GM19351 (cell line): ENCODE measurements at regions not wholly inside any gene's neighbourhood (a gene's known extent, or its start where the extent isn't known, plus 50 kb on each side); places are given as distances from the start of the nearest gene placed in this dataset.

Experiments
- ATAC-seq: cut with Tn5 transposase; IDR thresholded peaks from one replicate; pipeline ENCODE4 v1.9.1; 2021; ENCODE audit warnings: mild to moderate bottlenecking, moderate library complexity; ENCODE audit not compliant: unreplicated experiment

DNA sequence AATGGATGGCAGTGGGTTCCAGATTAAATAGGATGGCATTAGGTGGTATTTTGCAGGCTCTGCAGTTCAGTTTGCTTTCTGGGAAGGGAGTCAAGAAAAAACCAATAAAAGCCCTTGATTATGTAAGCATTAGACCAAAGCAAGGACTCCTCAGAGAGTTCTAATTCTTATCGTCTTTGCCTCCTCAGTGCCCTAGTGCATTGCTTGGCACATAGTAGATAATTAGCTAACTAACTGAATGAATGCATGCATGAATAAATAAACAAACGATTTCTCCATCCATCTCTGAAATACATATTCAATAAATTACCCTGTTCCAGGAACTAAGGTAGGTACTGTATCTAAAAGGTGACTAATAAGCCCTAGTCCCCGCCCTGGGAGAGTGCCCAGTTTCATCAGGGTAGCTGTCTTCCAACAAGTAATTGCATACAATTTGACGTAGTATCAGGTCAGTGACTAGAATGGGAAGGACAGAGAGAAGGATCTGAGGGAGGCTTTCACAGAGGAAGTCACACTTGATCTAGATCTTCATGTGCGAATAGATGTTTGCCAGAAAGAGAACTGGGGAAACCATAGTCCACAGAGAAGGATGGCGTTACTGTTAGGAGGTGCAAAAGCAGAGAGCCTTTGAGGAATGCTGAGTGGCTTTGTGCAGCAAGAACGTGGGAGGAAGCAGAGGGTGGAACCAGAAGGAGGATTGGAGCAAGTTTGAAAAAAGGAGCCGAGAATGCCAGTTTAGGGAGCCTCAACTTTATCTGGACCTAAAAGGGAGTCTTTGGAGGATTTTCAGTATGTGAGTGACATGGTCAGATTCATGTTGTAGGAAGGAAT is 111.4 kb downstream of the TBX19 start:
- no peak for ATAC-seq

DNA sequence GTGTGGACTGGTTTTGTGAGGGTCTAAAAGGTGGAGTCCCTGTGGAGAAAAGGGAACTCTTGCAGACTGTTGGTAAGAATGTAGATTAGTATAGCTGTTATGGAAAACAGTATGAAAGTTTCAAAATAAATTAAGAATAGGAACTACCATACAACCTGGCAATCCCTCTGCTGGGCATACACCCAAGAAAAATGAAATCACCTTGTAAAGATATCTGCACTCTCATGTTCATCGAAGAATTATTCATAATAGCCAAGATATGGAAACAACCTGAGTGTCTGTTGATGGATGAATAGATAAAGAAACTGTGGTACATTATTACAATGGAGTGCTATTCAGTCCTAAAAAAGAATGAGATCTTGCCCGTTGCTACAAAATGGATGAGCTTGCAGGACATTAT is 109.6 kb downstream of the TBX19 start:
- ATAC-seq = no peak

DNA sequence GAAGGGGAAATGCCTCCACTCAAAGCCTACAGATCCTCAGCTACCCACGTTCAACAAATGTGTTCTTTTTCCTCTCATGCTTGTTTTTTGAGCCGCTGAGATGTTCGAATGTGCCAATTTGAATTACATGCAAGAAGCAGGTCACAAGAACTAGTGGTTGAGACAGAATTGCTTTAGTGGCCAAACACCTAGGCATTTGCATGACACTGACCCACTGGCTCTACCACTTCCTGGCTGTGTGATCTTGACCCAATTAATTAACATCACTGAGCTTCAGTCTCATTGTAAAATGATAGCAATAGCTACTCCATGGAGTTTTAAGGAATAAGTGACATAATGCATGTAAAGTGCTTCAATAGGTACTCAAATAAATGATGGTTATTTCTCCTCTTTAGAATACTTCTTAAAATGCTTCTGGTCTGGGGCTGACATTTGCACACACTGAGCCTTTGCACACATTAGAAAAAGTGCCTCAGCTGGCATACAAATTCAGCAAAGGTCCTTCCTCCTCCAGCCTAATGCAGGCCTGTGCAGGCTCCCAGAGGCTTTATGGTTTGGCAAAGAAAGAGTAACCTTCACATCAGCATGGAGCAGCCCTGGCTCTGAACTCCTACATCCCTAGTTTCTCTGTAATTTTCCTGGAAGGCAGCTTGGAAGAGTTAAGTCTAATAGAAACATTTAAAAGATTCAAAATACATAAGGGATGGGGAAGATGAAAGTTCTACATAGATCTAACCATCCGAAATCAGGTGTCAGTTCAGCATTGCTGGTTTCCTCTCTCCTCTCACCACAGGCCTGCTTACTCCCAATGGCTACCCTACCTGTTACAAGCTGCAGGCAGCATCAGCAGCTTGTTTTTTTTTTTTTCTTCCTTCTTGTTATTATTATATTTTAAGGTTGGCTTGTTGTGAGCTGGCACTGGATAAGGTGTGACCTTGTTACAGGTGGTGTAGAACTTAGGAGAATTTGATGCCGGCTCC is 107.4 kb downstream of the TBX19 start:
- ATAC-seq = no peak

DNA sequence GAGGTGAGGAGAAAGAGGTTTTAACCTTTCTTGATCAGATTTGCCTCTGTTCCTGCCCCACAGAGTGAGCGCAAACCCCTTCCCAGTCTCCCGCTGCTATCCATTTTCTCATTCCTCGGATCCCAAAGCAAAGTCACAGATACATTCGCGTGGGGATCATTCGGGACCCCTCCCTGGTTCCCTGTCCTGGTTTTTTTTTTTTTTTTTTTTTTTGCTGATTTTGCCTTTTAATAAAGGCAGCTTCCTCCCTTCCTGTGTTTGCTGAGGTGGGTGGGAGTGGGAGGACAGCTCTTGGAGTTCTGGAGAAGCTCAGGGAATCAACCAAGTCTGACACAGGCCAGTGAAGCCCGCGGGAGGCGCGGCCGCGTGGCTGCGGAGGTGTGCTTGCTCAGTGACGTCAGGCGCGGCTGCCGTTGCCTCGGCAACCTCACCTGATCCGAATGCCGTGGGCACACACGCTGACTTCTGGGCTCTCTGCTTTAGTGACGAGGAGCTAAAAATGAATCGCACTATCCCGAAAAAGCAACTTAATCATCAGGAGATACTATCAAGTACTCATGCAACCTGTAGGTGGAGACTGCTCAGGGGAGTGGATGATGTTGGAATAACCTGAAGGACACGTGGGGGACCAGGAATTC is 106.4 kb downstream of the TBX19 start:
- ATAC-seq = no peak

DNA sequence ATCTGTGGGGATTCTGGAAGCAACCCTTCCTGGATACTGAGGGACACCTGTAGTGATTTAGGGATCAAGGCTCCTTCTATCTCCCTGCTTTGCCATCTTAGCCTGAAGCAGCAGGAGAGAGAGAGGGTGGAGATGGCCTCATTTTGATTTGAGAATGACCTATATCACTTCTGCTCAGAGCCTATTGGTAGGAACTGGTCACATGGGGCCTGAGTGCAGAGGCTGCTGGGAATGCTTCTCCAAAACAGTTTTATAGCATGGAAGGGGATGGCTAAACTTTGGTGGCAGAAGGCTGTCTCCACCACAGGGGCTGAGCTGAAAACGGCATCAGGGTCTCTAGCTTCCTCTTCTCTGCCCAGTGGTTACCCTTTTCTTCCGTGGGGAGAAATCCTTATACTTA is 105.8 kb downstream of the TBX19 start:
- no peak for ATAC-seq

DNA sequence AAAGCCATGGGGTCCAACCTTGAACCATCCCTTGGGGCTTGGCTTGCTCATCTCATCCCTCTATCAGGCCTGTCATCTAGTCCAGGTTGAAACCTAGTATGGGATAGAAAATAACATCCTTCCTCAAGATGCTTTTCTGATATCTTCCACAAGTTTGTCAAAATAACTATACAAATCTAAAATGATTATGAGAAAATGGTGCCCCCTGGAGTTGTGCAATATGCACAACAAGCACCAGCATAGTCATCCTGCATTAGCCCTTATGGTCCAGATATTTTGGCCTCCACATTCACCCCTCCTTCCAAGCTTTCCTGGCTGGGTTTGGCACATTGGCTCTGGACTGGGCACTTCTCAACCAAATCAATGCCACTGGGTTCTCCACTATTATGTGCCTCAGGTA is 101.2 kb downstream of the TBX19 start:
- ATAC-seq = no peak

DNA sequence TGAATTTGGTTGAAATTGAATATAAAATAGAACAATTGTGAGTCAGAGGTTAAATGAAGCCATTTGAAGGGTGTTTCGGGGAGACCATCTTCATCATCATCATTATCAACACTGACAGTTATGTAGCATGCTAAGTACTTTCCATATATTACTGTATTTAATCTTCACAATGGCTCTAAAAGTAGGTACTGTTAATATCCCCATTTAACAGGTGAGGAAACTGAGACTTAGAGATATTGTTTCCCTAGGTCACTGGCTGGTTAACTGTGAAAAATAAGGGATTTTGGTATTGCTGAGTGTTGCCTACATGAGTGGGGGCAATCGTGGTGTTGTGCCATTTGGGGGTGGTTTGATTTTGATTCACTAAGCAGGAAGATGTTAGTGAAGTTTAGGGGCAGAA is 100.3 kb downstream of the TBX19 start:
- ATAC-seq = no peak

DNA sequence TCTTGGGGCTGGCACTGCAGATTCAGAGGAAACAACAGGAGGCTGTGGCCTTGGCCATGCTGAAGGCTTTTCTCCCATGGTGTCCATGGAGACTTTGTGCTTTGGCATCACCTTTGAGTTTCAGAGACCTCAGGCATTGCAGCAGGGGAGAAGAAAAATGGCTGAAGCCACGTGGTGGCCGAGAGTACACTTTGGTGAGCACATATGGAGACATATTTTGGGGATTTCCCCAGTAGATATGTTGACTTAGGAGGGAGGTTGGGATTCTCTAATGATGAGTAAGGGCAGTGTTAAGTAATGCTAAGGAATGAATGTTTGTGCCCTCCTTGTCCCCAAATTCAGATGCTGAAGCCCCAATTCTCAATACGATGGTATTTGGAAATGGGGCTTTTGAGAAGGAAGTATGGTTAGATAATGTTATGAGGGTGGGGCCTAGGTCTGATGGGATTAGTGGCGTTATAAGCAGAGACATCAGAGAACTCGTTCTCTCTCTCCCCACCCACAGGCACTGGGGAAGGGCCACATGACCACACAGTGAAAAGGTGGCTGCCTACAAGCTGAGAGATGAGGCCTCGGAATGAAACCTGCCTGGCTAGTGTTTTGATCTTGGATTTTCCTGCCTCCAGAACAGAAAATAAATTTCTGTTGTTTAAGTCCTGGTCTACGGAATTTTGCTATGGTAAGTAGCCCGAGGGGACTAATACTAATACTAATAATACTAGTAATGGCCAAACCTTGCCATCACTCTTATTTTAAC is 98.6 kb downstream of the TBX19 start:
- no peak for ATAC-seq

DNA sequence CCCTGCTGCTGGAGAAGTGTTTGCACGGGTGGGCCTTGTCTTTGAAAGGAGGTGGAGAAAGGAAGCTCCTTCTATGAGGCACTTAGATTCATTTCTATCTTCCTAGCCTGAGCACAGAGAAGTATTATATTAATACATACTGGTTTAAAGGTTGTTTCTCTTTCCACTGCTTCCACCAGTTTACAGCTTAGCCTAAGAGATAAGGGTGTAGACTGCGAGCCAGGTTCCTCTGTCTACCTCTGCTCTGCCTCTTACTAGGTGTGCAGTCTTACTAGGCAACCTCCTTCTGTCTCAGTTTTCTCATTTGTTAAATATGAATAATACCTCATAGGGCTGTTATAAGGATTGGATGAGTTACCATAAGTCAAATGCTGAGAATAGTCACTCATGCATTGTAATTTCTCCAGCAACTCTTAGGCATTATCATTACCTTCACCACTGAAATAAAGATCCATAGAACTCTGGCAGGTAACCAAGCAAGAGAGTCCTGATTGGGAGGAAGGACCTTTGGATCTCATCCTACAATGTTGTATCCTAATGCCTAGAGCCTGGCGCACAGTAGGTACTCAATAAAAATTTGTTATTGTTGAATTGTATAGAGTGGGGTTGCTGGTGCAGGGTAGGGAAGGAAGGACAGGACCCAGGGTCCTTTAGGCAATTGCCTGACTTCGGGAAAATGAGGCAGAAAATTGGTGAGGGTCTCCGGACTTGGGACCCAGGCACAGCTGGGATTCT is 95.1 kb downstream of the TBX19 start:
- no peak for ATAC-seq

DNA sequence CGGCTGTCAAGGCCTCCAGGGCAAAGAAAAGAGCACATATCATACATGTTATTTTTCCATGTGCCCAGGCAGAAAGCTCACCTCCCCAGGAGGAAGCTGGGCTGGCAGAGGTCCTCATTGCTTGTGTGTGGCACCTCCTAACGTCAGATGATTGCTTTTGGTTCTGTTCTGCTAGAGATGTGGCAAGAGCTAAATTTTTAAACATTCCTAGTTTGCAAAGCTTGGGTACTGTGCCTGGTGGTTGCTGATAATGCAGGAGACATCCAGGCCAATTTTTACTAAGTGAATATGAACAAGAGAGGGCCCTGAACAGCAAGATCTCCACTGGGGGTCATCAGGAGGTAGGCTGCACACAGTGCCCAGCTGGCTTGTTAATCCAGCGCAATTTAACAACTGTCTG is 93.9 kb downstream of the TBX19 start:
- ATAC-seq = no peak

DNA sequence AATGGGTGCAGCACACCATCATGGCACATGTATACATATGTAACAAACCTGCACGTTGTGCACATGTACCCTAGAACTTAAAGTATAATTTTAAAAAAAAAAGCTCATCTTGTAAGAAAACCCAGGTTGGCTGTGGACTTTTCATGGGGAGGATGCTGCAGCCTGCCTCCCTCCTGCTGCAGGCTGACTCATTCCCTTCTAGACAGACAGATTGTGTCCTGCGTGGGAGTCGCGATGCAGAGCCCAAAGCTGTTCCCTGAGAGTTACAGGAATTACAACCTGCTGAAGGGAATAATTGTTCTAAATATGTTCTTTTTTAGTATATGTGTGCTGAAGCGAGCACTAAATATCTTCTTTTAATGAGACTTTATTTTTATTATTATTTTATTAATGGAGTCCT is 93.2 kb downstream of the TBX19 start:
- ATAC-seq = no peak

DNA sequence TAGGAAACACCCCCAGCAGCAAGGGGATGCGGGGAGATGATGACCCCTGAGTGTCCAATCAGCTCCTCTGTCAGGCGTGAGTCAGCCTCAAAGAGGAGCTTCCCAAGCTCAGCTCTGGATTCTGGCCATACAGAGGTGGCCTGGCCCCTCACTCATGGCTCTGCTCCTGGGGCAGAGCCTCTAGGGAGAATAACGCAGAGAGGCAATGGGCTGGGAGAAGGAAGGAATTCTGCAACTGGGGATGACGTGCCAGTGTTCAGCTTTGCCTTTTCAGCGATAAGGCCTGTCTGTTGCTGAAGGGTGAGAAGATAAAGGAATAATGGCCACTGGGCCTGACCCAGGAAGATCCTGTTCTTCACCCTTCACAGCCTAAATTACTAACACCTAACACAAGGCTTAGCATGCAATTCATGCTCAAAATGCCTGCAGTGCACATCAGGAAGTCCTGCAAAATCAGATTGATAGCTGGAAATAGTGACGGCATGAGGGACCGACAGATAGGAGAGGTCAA is 92.2 kb downstream of the TBX19 start:
- ATAC-seq = no peak

DNA sequence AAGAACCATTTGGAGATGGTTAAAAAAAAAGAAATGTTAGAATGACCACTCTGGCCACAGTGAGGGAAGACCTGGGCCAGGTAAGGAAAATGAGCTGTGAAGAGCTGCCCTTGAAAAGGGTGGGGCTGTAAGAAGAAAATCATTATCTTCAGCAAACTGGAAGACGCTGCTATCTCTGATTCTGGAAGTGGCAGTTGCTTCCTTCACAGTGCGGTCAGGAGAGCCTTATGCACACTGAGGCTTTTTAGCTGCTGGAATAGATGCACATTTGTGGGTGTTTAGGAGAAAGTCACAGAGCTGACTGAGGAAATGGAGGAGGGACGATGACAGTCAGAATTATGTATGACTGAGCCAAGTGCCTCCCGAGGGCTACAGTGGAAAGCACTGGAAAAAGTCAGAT is 91.6 kb downstream of the TBX19 start:
- ATAC-seq = no peak

DNA sequence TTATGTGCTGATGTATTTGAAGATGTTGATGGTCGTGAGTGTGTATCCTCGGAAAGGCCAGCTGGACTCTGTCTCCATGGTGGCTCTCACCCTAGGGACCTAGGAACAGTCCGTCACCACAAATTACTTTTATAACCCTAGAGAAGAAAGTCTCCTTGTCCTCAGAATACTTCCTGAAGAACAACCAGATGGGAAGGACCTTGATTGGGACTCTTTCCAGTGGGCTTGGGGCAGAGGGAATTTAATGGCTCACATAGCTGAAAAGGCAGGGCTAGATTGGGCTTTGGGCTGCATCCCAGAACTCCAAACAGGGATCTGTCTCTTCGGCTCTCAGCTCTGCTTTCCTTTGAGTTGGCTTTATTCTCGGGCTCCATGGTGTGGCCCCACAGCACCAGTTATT is 90.8 kb downstream of the TBX19 start:
- no peak for ATAC-seq

DNA sequence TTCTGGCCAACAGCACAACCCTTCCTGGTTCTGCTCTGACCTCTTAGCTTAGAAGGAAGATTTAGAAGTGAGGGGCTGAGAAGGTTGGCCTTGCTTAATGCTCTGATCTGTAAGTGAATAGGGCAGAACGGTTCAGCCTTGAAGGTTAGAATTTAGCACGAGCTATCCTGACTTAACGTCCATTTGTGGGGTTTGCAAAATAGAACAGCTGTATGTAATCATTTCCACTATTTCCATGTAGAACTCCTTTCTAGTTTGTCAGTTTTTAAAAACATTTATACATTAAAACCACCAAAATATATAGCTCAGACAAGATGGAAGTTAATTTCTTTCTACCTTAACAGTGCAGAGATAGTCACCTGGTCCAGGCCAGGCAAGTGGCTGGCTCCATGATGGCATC is 89.9 kb downstream of the TBX19 start:
- no peak for ATAC-seq

DNA sequence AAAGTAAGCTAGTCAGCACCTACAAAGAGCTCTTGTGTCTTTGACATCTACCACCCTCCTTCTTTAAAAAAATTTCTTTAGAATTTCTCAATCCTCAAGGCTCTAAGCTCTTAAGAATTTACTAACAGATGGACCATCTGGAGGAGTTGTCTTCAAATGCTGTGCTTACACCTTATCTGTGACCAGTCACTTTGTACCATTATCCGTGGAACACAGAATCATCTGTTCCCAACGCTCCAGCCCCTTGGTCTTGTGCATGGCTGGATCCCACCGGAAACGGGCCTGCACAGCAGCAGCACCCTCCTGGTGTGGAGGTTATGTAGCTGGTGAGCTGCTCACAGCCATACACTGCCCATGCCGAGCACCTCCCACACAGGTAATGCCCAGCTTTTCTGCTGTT is 89.0 kb downstream of the TBX19 start:
- no peak for ATAC-seq

DNA sequence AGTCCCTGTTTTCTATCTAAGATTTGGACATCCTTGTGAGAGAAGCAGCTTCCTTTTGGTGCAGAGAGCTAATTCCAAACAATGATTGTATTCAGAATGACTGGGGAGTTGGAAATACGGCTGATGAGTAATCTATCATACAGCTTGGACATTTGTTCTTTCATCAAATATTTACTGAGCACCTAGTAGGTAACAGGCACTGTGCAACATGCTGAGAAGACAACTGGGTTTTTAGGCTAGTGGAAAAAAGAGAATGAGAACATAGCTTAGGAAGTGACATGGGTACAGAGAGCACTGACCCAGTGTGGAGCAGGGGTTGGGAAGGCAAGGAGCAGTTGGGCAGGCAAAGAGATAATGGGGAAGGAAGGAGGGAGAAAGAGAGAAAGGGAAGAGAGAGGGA is 87.5 kb downstream of the TBX19 start:
- no peak for ATAC-seq

DNA sequence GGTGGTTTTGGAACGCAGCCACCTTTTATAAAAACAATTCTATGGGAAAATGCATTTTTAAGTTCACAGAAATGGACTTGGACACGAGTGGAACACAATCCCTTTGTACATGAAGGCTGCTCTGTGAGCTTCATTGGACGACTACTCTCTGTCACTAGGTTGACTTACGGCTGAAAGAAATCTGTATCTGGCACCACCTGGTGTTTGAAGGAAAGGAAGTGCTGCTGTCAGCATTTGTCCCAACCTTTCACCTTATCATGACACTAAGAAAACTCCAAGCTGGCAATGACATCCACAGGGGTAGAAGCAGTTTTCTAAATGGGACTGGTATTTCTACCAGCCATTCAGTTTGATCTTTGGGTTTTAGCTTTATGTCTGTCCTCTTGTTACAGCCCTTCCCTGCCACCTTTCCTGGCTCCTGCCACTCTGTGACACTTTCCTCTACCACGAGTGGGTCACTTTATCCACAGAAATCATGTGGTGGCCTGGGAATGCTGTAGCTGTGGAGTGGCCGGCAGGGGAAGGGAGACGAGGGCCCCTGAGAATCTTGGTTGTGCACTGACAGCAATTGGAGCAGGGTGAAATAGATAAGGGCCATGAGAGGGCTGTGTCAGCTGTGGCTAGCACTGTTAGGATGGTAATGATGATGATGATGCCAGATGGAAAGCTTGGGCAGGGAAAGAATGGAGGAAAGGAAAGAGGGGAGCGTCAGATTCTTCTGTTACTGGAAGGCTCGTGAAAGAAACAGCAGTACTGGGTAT is 85.2 kb downstream of the TBX19 start:
- ATAC-seq = no peak
